ENCODE measurements at regions not wholly inside any gene's neighbourhood (a gene's known extent, or its start where the extent isn't known, plus 50 kb on each side); places are given as distances from the start of the nearest gene placed in this dataset.
A peak's percentile ranks its signal among the peaks of the same experiment; 100 is the strongest.
"Not testable (repeated sequence)": the region's sequence is repeated elsewhere in the genome, so short reads cannot be mapped to it uniquely, and the experiment has no call there.

GRCh38 chr21:28090546-28090945 lies 902.1 kb downstream of the LTN1 start:
- DNase-seq = no peak
- in situ Hi-C loops (cut with HindIII; ENCODE audit: low pct_ligation_motif_present, low pct_unique_long_range_greater_than_20kb, low sequenced_read_pairs) = no loop called here

- in situ Hi-C loops (cut with HindIII; ENCODE audit: low pct_ligation_motif_present, low pct_unique_long_range_greater_than_20kb, low sequenced_read_pairs) = no loop called here
These were observed 902.9 kb downstream of the LTN1 start for GRCh38 chr21:28089599-28090441.

GRCh38 chr21:28086861-28087581 lies 905.7 kb downstream of the LTN1 start:
- DNase-seq = no peak
- in situ Hi-C loops (cut with HindIII; ENCODE audit: low pct_ligation_motif_present, low pct_unique_long_range_greater_than_20kb, low sequenced_read_pairs) = no loop called here

More at GRCh38 chr21:28089599-28090441, 902.9 kb downstream of the LTN1 start:
- DNase-seq = no peak

GRCh38 chr21:28084951-28085350 lies 907.7 kb downstream of the LTN1 start:
- in situ Hi-C loops (cut with HindIII; ENCODE audit: low pct_ligation_motif_present, low pct_unique_long_range_greater_than_20kb, low sequenced_read_pairs) = no loop called here
- no peak for DNase-seq

- DNase-seq = no peak
- in situ Hi-C loops (cut with HindIII; ENCODE audit: low pct_ligation_motif_present, low pct_unique_long_range_greater_than_20kb, low sequenced_read_pairs) = no loop called here
These were observed 909.3 kb downstream of the LTN1 start for GRCh38 chr21:28083350-28083749.

GRCh38 chr21:28078126-28078525 lies 914.6 kb downstream of the LTN1 start:
- in situ Hi-C loops (cut with HindIII; ENCODE audit: low pct_ligation_motif_present, low pct_unique_long_range_greater_than_20kb, low sequenced_read_pairs) = no loop called here
- no peak for DNase-seq

GRCh38 chr21:28074676-28075075 lies 918.0 kb downstream of the LTN1 start:
- in situ Hi-C loops (cut with HindIII; ENCODE audit: low pct_ligation_motif_present, low pct_unique_long_range_greater_than_20kb, low sequenced_read_pairs) = no loop called here
- DNase-seq = no peak

- no peak for DNase-seq
- in situ Hi-C loops (cut with HindIII; ENCODE audit: low pct_ligation_motif_present, low pct_unique_long_range_greater_than_20kb, low sequenced_read_pairs) = no loop called here
These were observed 920.1 kb downstream of the LTN1 start for GRCh38 chr21:28072601-28073000.

GRCh38 chr21:28069450-28069923 lies 923.2 kb downstream of the LTN1 start:
- no peak for DNase-seq
- in situ Hi-C loops (cut with HindIII; ENCODE audit: low pct_ligation_motif_present, low pct_unique_long_range_greater_than_20kb, low sequenced_read_pairs) = no loop called here

GRCh38 chr21:28068455-28069358 lies 924.0 kb downstream of the LTN1 start:
- in situ Hi-C loops (cut with HindIII; ENCODE audit: low pct_ligation_motif_present, low pct_unique_long_range_greater_than_20kb, low sequenced_read_pairs) = no loop called here
- no peak for DNase-seq

GRCh38 chr21:28066596-28067387 lies 925.9 kb downstream of the LTN1 start:
- in situ Hi-C loops (cut with HindIII; ENCODE audit: low pct_ligation_motif_present, low pct_unique_long_range_greater_than_20kb, low sequenced_read_pairs) = no loop called here
- DNase-seq = no peak

- DNase-seq = no peak
- in situ Hi-C loops (cut with HindIII; ENCODE audit: low pct_ligation_motif_present, low pct_unique_long_range_greater_than_20kb, low sequenced_read_pairs) = no loop called here
These were observed 926.6 kb downstream of the LTN1 start for GRCh38 chr21:28066076-28066475.

GRCh38 chr21:28063241-28064216 lies 929.1 kb downstream of the LTN1 start:
- DNase-seq = no peak
- in situ Hi-C loops (cut with HindIII; ENCODE audit: low pct_ligation_motif_present, low pct_unique_long_range_greater_than_20kb, low sequenced_read_pairs) = no loop called here

- DNase-seq; in situ Hi-C loops (cut with HindIII; ENCODE audit: low pct_ligation_motif_present, low pct_unique_long_range_greater_than_20kb, low sequenced_read_pairs): not testable (repeated sequence)
These were observed 939.7 kb downstream of the LTN1 start for GRCh38 chr21:28052956-28053355.

- DNase-seq = peak; percentile 49
- in situ Hi-C loops (cut with HindIII; ENCODE audit: low pct_ligation_motif_present, low pct_unique_long_range_greater_than_20kb, low sequenced_read_pairs) = not testable (repeated sequence)
These were observed 941.0 kb downstream of the LTN1 start for GRCh38 chr21:28051649-28052048.

GRCh38 chr21:28035692-28036091 lies 957.0 kb downstream of the LTN1 start:
- DNase-seq; in situ Hi-C loops (cut with HindIII; ENCODE audit: low pct_ligation_motif_present, low pct_unique_long_range_greater_than_20kb, low sequenced_read_pairs): not testable (repeated sequence)

GRCh38 chr21:28034916-28035315 lies 957.8 kb downstream of the LTN1 start:
- in situ Hi-C loops (cut with HindIII; ENCODE audit: low pct_ligation_motif_present, low pct_unique_long_range_greater_than_20kb, low sequenced_read_pairs); DNase-seq: not testable (repeated sequence)
